C4-2B (cell line): ENCODE measurements at regions not wholly inside any gene's neighbourhood (a gene's known extent, or its start where the extent isn't known, plus 50 kb on each side); places are given as distances from the start of the nearest gene placed in this dataset.

Source experiments
- CTCF ChIP-seq: fragments of 450-650 bp; conservative IDR thresholded peaks from 2 replicates; pipeline ENCODE4 v1.5.1; 2017; ENCODE audit warnings: mild to moderate bottlenecking
- ZFX ChIP-seq: fragments of 450-650 bp; IDR thresholded peaks from 2 replicates; pipeline ENCODE4 v1.6.1; 2017

- TF ChIP-seq CTCF (no peak), ZFX (no peak)
These were observed 390.0 kb downstream of the DTWD2 start for GRCh38 chr5:118598311-118598710.
